COLO829 (cell line): ENCODE measurements at regions not wholly inside any gene's neighbourhood (a gene's known extent, or its start where the extent isn't known, plus 50 kb on each side); places are given as distances from the start of the nearest gene placed in this dataset.
"Not testable (repeated sequence)": the region's sequence is repeated elsewhere in the genome, so short reads cannot be mapped to it uniquely, and the experiment has no call there.

ENCODE experiments used
- DNase-seq: peaks from one replicate; pipeline ENCODE4 v3.0.0; 2012; ENCODE audit warnings: low spot score

DNA sequence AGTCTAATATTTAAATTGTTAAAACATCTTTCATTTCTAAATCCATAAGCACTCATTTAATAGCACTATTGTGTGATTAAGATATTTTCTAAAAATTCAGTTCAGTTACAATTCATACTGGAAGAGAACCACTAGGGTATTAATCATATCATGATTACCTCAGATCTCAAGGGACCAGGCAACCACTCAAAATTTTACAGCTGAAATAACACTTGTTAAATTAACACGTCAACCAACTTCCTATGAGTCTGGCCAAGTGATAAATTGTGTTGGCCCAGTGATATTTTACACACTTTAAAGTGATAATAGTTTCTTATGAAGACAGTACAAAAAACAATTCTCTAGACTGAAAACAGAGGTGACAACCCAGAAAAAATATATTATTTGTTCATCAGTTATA lies 869.0 kb upstream of the ADGRB3 start:
- no peak for DNase-seq

DNA sequence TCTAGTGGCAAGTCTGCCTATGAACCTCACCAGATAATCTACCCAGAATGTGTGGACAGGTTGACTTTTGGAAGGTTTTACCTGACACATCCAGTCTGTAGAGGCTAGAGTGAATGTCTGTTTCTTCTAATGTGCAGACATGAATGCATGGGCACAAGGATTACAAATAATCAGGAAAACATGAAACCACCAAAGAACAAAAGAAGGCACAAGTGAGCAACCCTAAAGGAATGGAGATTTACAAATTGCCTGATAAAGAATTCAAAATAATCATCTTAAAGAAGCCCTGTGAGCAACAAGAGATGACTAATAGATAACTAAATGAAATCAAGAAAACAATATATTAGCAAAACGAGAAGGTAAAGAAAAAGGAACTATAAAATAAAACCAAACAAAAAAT lies 876.1 kb upstream of the ADGRB3 start:
- no peak for DNase-seq

DNA sequence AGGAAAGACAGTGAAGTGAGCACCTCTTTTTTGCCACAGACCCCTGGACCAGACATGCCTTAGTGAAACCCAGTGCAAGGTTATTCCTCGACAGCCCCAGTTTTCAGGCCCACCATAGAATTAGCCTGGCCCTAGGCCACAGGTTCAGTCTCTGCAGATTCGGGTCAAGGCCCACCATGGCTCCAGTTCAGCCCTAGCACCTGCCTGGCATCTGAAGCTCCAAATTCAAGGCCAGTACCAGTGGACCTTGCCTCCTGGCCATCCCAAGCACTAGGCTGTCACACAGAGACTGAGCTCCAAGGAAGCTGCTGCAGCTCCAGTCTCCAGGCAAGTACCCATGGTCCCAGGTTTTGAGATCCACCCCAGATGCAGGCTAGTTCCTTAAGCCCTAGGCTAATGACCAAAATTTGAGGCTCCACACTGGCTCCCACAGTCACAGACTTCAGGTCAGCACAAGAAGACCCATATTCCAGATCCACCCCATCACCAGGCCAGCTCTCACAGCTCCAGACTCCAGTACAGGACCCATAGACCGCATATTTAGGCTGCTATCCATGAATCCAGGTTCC lies 877.5 kb upstream of the ADGRB3 start:
- no peak for DNase-seq

DNA sequence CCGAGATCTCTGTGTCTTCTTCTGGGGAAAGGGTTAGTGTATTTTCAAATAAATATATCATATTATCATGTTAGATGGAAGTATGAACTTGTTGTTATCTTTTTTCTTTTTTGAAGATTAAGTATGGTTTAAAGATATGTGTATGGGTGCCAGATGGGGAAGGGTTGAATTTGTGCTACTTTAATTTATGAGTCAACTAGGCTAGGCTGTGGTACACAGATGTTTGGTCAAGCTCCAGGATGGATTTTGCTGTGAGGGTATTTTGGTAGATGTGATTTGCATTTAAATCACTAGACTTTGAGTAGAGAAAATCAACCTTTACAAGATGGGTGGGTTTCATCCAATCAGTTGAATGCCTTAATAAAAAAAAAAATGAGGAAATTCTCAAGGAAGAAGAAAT lies 886.6 kb upstream of the ADGRB3 start:
- DNase-seq: no peak

DNA sequence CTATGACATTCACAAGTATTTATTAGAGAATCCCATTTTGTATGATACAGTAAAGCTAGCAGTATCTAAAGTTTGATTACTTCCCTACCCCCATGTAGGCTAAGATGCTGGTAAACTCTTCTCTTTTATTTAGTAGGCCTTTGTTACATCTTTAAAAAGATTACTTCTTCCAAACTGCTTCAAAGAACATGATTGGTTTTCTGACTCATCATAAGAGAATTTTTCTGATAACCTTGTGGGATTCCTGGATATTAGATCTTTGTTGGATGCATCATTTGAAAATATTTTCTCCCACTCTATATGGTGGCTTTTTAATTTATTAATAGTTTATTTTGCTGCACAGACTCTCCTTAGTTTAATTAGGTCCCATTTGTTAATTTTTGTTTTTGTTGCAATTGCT lies 898.3 kb upstream of the ADGRB3 start:
- DNase-seq: no peak

DNA sequence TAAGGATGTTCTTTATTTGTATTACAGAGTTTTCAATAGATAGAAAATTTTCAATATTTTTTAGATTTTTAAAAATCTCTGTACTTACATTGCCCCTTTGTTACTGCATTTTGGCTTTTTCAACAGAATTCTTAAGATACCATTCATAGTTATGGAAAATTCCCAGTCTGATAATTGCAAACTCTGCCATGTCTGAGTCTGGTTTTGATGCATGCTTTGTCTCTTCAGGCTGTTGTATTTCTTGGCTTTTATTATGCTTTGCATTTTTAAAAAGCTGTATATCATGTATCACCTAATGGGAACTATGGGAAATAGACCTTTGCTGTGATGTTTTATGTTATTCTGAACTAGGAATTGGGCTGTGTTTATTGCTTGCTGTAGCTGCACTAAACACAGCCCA lies 898.9 kb upstream of the ADGRB3 start:
- DNase-seq: no peak

DNA sequence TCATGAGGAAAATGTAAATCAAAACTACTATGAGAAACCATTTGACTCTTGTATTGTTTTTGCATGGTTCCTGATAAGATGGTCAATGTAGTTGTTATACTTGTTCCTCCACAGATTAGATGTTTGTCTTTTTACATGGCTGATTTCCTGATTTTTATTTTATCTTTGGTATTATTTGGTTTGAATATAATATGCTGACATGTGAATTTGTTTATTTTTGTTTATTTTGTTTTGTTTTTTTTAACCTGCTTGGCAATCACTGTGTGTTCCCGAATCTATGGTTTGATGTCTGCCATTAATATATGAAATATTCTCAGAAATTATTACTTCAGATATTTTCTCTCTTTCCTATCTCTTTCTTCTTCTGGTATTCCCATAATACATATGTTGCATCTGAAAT lies 899.5 kb upstream of the ADGRB3 start:
- DNase-seq: no peak

DNA sequence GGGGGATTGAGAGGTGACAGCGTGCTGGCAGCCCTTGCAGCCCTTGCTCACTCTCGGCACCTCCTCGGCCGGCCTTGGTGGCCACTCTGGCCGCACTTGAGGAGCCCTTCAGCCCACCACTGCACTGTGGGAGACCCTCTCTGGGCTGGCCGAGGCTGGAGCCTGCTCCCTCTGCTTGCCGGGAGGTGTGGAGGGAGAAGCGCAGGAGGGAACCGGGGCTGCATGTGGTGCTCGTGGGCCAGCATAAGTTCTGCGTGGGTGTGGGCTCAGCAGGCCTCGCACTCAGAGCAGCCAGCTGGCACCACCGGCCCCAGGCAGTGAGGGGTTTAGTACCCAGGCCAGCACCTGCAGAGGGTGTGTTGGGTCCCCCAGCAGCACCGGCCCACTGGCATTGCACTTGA lies 912.2 kb upstream of the ADGRB3 start:
- DNase-seq: no peak

DNA sequence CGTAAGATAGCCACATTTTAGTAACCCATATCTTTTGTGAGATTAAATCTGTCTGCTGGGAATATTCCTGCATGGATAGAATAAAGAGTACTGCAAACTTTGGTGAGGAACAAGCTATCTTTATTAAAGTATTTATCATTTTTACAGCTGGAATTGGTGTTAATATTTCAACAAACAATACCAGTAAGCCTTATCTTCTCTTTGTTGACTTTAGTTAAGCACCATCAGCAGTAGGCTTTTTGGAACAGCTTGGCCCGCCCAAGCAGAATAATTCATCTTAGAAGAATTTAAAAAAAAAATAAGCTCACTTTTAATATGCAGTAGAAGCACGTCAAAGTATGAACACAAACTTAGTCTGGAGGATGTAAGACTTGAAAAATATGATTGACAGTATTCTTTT lies 917.8 kb upstream of the ADGRB3 start:
- no peak for DNase-seq

DNA sequence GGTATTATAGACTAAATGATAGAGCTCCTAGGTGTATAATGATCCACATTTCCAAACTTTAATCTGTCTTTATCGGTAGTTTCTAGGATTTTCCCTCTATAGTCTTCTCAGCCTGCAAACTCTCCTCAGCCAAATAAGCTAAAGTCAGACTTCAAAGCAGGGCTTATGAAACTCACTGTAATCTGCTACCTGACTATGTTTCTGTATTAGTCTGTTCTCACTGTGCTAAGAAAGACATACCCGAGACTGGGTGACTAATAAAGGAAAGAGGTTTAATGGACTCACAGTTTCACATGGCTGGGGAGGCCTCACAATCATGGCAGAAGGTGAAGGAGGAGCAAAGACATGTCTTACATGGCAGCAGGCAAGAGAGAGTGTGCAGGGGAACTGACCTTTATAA lies 928.7 kb upstream of the ADGRB3 start:
- DNase-seq: no peak

DNA sequence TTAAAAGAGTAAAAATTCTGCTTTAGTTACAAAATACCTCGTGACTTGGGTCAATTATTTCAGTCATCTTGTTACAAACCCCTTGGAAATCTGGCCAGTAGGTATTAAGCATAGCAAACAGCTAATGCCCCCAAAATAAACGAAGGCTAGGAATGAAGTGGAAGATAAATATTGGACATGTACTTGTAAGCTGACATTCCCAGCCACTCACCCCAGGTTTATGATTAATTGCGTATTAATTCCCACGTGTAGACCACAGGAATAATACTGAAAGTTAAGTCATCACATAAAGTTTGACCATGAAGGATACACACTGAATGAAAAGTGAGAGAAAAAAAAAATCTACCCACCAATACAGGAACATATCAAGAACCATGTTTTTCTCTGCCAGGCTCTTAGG lies 936.5 kb upstream of the ADGRB3 start:
- no peak for DNase-seq

DNA sequence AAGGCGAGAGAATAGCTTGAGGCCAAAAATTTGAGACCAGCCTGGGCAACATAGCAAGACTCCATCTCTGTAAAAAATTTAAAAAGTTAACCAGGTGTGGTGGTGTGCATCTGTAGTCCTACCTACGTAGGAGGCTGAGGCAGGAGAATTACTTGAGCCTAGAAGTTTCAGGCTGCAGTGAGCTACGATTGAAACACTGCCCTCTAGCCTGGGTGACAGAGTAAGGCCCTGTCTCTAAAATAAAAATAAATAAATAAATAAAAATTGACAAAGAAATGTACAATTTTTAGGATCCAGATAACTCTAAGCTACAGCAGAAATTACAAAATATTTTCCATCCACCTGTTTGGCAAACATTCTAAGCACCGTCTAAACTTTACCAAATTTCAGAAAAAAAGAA lies 941.0 kb upstream of the ADGRB3 start:
- DNase-seq: no peak

DNA sequence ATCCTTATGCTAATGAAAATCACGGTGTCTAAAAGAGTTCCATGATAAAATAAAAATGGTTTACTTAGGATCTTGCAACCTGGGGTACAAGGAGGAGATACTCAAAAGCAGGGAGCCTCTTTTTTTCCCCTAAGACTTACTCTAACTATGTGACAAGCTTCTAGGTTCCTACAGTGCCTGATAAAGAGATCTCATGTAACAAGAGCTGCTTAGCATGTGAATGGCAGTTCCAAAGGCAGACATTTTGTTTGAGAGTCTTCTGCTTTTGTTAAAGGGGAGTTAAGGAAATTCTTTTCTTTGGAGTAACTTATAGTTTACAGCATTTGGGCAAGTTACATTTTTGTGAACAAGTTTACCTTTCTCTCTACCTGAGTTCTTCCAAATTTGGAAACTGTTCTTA lies 945.8 kb upstream of the ADGRB3 start:
- DNase-seq: no peak

DNA sequence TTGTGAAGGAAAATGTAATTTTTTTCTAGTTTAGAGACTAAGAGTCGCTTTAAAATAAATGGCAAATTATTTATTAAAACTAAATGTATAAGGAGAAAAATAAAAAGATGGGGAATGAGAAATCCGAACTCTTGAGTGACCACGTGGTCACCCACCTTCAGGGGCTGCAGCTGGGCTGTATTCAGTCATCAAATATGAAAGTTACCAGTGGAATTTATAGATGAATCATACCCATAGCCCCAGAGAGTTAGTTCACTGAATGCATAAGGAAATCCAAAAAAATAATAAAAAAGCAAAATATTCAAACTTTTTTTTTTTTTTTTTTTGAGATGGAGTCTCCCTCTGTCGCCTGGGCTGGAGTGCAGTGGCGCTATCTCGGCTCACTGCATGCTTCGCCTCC lies 947.7 kb upstream of the ADGRB3 start:
- DNase-seq: no peak

DNA sequence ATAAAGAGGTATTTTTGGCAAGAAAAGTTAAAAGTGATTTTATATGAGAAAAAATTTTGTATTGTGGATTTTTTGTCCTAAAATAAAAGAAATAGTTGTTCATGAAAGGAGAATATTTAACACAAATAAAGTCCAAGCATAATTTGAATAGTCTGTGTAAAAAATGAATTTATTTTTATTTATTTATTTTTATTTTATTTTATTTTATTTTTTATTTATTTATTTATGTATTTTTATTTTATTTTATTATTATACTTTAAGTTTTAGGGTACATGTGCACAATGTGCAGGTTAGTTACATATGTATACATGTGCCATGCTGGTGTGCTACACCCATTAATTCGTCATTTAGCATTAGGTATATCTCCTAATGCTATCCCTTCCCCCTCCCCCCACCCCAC lies 948.9 kb upstream of the ADGRB3 start:
- DNase-seq: not testable (repeated sequence)

DNA sequence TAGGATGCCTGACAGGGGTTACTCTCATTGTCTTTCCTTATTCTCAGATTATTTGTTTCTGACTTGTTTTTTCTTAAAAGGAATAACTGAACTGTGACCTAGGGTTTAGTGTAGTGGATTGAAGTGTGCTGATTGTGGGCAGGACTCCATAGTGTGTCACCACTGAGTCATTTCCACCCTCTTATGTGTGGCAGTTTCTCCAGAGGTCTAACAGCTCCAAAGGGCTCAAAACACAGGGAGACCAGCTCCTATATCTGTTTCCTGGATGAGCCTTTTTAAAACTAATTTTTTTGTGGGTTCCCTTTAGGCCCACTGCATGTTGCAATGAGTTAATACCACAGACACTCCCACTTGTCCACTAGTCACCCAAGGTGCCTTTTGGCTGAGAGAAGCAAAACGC lies 951.1 kb upstream of the ADGRB3 start:
- no peak for DNase-seq

DNA sequence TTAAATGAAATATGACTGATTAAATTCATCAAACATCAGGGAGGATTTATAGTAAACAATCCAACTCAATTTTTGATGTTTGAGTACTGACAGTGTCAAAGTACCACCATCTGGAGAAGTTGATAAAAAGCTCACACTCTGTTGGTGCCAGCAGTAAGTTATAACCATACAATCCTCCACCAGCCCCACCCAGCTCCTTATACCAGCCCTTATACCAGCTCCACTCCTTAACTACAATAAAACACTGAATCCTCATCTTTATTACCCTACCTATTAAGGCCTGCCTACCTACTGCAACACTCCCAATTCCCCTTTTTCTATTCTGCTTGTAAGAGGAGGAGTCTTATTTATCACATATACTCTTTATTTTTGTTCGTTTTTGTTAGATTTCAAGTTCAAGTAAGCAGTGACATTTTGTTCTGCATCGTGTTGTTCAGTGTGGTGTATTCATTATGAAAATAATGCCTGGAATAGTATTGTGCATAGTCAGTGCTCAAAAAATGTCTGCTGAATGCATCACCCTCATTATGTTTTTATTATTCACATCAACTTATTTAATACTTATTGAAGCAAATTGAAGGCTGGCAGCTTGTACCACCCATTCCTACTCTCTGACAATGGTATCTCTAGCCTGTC lies 954.7 kb upstream of the ADGRB3 start:
- no peak for DNase-seq

DNA sequence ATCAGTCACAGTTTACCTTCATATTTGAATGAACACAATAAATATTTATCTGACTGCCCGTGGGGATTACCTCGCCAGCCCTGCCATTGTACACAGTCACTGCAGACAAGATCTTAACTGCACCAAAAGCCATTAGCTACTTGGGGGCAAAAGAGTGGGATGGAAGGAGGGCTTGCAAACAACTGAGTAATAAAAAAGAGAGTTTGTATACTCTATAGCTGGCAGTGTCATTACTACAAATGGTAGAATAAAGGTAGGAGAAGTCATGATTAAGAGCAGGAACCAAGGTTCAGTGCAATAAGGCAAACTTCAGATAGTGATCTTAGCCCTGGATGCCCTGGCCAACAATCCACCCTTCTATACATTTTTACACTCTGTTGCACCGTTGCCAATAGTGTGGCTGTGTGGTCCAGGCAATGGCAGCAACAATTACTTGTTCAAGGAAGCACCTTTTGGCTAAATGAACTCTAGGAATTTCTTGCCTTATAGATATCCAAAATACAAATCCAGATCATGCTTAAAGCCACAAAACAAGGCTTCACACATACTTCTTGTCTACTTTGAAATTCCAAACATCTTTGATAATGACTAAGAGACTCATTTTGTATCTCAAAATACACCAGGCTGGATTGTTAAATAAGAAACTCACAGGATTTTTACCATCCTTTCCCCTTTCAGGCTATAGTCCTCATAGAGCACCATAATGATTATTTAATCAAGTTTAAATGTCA lies 955.4 kb upstream of the ADGRB3 start:
- no peak for DNase-seq

DNA sequence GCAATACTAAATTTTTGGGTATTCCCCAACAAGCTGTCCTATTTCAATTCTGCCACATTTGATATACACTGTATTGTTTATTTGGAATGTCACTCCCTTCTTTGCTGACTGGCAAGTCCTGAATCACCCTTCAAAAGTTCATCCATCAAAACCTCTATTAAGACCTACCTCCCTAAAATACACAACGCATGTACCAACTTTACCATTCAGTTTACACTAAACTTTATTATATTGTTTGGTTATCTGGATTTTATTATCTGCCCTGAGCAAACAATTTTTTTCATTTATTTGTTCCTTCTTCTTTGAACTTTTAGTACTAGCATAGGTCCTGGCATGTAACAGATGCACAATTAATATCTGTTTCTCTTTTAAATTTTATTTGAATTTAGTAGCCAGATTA lies 958.2 kb upstream of the ADGRB3 start:
- DNase-seq: no peak

DNA sequence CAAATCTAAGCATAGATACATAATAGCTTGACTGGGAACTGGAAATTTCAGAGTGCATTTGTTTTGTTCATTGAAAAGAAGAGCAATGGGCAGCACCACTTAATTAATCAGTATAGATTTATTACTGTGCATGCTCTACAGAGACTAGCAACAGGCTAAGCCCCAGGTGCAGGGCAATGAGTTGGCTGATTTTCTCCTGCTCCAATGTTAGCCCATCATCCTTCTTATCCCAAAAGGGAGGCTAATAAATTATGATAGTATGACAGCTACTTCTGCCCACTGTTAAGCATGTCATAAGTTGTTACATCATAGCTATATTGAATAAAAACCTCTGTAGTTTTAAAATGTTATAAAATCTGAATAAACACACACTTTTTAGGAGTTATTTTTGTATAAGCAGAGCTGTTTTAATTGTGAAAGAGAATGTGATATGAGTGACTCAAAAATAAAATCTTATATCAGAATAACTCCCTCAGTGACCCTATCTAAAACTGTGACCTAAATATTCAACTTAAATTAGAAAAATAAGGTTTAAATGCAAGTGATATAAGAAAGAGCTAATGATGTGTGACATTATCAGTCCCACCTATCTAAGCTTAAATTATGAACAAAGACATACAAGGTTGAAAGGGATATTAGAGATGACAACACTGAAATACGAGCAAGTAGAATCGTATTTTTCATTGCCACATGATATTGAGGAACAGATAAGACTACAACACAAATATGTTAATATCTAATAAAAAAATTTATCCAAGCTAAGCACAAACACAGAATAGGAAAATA lies 967.3 kb upstream of the ADGRB3 start:
- no peak for DNase-seq

DNA sequence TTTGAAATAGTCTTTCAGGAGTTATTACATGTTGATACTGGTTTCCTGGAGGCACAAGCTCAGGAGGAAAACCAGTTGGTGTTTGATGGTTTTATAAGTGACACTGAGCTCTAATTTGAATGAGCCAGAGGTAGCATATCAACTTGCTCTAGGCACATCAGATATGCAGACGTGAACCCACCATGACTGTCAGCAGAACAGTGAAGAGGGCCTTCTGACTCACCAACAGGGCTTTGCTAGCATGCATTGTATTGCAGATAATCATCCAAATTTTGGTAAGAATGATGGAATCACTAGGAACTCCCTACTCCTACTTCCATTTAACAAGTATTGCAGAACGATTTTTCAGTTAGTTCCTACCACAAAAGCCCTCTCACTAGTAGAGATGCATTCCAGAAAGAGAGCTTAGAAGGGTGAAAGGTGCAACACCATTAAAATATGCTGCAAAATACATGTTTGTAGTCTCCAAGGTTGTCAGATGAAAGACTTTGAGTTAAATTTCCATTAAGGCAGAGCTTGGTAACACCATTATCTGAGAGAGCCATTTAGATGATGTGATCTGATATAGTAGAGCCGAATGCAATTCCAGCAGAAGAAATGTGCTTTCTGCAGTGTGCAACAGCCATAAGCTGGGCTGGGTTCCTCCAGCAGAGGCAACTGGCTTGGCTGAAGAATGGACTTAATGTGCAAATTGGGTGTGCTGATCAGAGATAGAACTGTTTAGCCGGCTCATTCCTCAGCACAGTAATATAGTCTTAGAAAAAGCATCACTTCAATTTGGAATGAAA lies 968.7 kb upstream of the ADGRB3 start:
- no peak for DNase-seq

DNA sequence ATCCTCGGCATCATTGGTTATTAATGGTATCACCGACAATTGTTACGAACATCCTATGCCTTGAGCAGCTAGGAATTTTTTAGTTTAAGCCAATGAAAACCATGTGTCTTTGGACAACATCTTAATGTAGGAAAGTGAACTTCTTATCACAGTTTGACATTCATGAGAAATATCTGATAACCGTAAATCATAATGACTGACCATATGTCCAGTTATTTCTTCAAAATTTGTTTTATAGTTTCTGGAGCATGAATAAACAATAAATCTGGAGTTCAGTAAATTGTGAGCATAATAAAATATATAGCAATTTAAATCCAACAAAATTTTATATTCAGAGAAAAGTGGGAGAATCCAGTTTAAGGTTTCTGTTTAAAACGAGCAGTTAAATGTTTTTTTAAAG lies 970.1 kb upstream of the ADGRB3 start:
- DNase-seq: no peak
